ENCODE measurements at regions not wholly inside any gene's neighbourhood (a gene's known extent, or its start where the extent isn't known, plus 50 kb on each side); places are given as distances from the start of the nearest gene placed in this dataset.

DNA sequence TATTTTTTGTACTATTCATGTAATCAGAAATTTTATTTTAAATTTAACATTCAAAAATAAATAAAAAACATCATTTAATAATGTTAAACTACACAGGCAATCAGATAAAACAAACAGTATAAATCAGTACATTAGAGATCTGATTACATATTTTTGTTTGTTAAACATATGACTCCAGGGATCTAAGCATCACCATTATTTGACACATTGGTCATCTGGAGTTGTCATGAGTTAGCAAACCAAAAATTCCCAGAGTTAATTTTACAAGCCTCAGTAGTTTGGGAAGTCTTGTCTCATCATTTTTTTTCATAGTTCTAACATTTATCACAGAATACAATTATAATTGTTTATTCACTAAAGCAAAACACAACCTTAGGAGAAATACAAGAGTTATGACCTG is 770.8 kb upstream of the SLITRK6 start:
- TF ChIP-seq, protein P1, sequence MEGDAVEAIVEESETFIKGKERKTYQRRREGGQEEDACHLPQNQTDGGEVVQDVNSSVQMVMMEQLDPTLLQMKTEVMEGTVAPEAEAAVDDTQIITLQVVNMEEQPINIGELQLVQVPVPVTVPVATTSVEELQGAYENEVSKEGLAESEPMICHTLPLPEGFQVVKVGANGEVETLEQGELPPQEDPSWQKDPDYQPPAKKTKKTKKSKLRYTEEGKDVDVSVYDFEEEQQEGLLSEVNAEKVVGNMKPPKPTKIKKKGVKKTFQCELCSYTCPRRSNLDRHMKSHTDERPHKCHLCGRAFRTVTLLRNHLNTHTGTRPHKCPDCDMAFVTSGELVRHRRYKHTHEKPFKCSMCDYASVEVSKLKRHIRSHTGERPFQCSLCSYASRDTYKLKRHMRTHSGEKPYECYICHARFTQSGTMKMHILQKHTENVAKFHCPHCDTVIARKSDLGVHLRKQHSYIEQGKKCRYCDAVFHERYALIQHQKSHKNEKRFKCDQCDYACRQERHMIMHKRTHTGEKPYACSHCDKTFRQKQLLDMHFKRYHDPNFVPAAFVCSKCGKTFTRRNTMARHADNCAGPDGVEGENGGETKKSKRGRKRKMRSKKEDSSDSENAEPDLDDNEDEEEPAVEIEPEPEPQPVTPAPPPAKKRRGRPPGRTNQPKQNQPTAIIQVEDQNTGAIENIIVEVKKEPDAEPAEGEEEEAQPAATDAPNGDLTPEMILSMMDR (IDR thresholded peaks at IDR 0.05), result no peak
- TF ChIP-seq EP300 (IDR thresholded peaks at IDR 0.05), result no peak
- TF ChIP-seq POLR2A (IDR thresholded peaks at IDR 0.05), result no peak

Data from stomach (tissue), 4 donors.